ENCODE measurements at regions not wholly inside any gene's neighbourhood (a gene's known extent, or its start where the extent isn't known, plus 50 kb on each side); places are given as distances from the start of the nearest gene placed in this dataset.

- no peak for TF ChIP-seq CTCF (conservative IDR thresholded peaks at IDR 0.05 in 1 of 2, IDR thresholded peaks at IDR 0.05 in 1 of 2; ENCODE audit: extremely low read depth in 1 of 2, insufficient read depth in 1 of 2, low read depth in 1 of 2, low read length in 2 of 2)
- no peak for TF ChIP-seq EZH2 (IDR thresholded peaks at IDR 0.05; ENCODE audit: borderline replicate concordance, low read length)
Observed at GRCh38 chr6:27026361-27026760, 221.1 kb upstream of the PRSS16 start.

All from mammary epithelial cell (primary cell).